HG03354 (cell line): ENCODE measurements at regions not wholly inside any gene's neighbourhood (a gene's known extent, or its start where the extent isn't known, plus 50 kb on each side); places are given as distances from the start of the nearest gene placed in this dataset.

Source experiments
- ATAC-seq: cut with Tn5 transposase; IDR thresholded peaks from one replicate; pipeline ENCODE4 v1.9.1; 2021; ENCODE audit warnings: mild to moderate bottlenecking; ENCODE audit not compliant: unreplicated experiment, poor library complexity, severe bottlenecking

DNA sequence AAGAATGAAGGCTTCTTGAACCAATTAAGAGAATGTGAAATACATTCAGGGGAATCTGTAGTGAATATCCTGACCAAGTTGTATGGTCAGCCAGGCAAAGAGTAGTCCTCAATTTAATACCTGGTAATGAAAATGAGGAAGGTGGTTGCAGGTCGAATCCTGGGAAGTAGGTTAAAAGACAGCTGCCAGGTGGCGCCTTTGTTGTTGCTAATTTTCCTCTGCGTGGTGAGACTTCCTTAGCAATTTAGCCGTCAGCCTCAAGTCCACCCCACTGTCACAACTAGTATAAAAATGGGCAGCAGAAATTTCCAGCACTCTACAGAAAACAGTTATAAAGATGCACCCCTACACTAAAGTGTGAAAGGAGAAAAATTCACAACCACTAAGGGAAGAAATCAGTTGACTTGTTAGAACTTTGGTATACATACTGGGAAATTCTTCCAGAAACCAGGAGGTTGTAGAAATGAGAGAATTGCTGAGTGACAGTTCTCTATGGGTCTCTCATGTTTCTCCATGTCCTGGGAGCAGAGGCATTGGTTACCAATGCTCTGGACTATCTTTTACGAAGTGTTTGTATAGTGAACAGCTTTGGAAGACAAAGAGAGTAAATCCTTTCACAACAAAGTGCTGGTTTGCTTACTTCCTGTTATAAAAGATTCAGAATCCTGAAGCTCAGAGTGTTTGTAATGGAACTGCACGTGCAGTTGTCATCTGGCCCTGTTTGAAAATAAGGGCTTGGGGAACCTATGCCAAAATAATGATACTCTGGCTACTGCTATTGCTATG lies 235.9 kb downstream of the NHLRC3 start:
- ATAC-seq, result no peak

DNA sequence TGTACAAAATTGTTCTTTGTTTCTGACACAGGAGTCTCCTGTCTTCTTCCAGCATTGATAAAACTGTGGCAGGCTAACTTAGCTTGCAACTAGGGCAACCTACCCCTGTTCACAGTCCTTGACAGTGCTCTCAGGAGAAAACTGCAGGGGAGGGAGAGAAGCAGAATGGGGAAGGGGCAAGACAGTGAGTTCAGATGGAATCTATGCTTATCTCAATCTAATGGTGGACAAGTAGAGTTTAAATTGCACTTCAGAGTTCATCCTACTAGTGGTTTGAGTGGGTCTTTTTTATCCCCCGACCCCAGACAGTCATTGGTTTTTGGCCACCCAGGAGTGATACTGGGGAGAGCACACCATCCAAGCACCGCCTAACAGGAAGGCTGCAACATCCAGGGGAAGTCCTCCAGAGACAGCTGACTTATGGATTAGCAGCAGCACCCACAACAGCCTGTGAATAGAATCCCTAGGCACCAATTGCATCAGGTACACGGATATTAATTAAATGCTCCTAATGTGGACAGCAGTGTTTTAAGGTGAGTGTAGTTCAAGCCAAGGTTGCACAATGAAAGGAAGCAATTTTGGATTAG lies 236.6 kb downstream of the NHLRC3 start:
- ATAC-seq, result no peak

DNA sequence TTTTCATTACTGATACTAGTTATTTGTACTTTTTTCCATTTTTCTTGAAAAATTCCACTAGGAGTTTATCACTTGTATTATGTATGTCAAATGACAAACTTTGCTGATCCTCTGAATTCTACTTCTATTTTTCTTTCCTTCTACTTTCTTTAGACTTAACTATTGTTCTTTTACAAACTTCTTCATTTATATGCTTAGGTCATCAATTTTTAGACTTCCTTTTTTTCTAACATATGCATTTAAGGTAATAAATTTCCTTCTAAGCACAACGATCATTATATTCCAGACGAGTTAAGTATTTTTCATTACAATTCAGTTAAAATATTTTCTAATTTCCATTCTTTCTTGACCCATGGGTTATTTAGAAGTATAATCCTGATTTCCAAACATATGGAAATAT lies 240.8 kb downstream of the NHLRC3 start:
- ATAC-seq, result no peak

DNA sequence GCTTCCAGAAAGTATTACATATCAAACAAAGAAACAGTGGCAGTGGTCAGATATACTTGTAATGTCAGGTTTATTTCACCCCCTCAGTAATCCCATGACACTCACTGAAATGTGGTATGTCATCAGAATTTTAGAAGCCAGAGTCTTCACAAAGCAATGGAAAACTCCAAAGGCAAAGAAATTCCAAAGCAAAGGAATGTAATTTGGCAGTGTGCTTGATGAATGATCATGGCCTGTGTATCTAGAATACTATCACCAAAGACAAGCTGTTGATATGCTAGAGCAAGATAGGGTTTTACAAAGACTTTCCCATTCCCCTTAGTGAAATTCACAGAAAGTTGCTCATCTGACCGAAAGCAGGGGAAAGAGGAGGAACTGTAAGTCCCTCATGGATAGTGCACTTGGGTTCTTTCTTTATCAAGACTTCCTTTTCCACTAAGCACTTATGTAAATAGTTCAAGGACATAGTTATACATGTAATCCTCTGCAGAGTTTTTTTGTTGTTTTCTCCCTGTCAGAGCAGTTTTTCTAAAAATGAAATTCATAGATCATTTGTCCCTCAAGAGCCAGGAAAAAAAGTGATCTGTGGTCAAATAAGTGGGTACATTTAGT lies 243.4 kb downstream of the NHLRC3 start:
- no peak for ATAC-seq

DNA sequence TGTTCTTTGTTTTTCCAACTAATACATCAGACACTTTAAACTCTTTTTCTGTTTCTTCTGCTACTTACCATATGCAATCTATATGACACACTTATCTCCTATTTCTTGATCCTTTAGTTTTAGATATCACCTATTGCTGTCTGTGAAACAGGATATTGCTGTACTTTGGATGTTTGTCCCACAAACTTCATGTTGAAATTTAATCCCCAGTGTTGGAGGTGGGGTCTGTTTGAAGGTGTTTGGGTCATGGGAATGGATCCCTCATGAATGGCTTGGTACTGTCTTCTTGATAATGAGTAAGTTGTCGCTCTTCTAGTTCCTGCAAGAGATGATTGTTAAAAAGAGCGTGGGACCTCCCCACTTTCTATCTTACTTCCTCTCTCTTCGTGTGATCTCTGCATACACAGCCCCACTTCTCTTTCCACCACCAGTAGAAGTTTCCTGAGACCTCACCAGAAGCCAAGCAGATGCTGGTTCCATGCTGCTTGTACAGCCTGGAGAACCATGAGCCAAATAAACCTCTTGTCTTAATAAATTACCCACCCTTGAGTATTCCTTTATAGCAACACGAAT lies 244.2 kb downstream of the NHLRC3 start:
- ATAC-seq, result peak; percentile 93

DNA sequence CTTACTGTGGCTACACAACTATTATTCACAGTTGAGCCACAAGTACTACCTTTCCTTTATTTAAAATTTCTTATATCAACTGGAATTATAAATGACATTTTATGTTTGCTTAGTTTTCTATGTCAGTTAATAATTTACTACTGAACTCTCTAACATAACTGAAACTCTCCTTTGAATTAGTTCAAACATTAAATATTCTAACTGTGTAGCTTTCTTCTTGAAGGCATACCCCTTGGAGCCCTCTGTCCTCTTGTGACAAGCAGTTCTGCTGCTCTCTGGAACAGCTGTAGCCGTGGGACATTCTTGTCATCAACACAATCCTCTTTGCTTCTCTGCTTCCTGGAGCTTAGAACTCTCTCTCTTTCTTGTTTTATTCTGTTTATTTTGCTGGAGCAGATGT lies 244.8 kb downstream of the NHLRC3 start:
- ATAC-seq, result peak; percentile 54

DNA sequence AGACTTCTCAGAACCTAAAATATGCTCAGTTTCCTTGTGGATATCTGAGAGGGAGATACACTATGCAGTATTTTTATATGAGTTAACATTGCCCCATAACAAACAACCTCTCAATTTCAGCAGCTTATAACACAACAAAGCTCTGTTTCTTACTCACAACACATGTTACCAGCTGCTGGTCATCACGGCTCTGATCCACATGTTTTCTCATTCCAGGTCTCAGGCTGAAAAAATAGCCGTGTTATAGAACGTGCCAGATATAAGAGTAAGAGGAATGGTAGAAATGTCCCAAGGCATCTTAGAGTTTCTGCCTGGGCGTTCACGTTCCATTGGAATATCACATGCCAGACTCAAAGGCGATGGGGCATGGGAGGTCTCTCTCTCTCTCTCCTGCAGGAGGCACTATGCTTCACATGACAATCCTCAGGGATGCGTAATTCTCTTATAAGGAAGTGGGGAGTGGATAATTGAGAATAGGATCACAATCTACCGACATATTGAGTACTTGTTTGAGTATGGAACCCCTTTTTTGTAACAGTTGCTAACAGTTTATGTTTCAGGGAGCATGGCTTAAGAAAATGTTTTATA lies 246.6 kb downstream of the NHLRC3 start:
- ATAC-seq, result no peak
